Stimulated activated memory B cell treated with anti-CD40 and anti-IgM and Interleukin-4, amounts not matched to agents 10 μg/mL and 1 μg/mL and 100 μg/mL, for 72 hours (primary cell): ENCODE measurements at regions not wholly inside any gene's neighbourhood (a gene's known extent, or its start where the extent isn't known, plus 50 kb on each side); places are given as distances from the start of the nearest gene placed in this dataset.

ENCODE experiments used
- ATAC-seq: fragments of 150-1000 bp; cut with Tn5 transposase; 2 replicates; pipeline ENCODE4 v1.10.0; 2021
- H3K27ac Mint-ChIP-seq: one replicate; pipeline ENCODE4 v1.8.0; 2022; ENCODE audit warnings: mild to moderate bottlenecking, mixed read lengths
- H3K27me3 Mint-ChIP-seq: one replicate; pipeline ENCODE4 v1.8.0; 2022; ENCODE audit warnings: mixed read lengths
- H3K36me3 Mint-ChIP-seq: one replicate; pipeline ENCODE4 v1.8.0; 2022; ENCODE audit warnings: mixed read lengths
- H3K4me1 Mint-ChIP-seq: one replicate; pipeline ENCODE4 v1.8.0; 2022; ENCODE audit warnings: mixed read lengths
- H3K4me3 Mint-ChIP-seq: one replicate; pipeline ENCODE4 v1.8.0; 2022; ENCODE audit warnings: mild to moderate bottlenecking, moderate library complexity, mixed read lengths
- H3K9me3 Mint-ChIP-seq: one replicate; pipeline ENCODE4 v1.8.0; 2022; ENCODE audit warnings: mixed read lengths

DNA sequence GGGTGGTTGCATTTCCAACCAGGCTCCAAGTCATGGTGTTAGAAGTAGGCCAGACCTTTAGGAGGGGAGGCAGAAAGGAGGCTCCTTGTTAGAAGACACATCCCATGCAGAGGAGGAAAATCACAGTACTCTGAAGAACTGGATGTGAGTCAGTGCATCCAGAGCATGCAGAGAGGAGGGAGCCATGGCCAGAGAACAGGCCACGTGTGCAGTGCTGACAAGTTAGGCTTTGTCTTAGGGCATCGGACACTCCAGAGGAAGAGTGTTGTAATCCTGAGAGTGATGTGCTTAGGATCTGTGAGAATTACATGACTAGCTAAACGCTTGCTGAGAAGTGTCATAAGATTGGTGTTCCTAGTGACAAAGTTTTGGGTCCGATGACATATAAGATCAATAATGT is 456.5 kb upstream of the THRB start:
- no peaks in the 10 kb centered on the region for H3K27me3 Mint-ChIP-seq
- no peak overlapping the region for H3K27ac Mint-ChIP-seq
- H3K9me3 Mint-ChIP-seq, result no peaks in the 10 kb centered on the region
- no peaks in the 10 kb centered on the region for H3K36me3 Mint-ChIP-seq
- H3K4me1 Mint-ChIP-seq, result no peaks in the 10 kb centered on the region
- H3K4me3 Mint-ChIP-seq, result no peak overlapping the region
- peak; percentile 24 for ATAC-seq

DNA sequence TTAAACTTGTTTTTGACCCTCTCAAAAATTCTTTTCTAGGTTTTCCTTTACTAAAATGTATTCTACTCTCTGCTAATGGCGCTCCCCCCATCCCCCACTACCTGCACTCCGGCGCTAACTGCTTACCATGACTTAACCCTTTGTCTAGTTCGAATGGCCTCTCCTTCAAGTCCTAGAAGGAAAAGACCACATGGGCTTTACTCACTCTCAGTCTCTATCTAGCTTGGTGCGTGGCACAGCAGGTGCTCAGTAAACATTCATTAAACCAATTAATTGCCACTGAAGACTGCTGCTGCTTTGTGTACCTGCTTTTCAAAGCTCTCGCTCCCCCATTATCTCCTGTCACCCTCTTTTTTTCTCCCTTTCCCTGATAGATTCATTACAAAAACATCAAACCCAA is 457.7 kb upstream of the THRB start:
- no peak for ATAC-seq
- Mint-ChIP-seq H3K27me3 (no peaks in the 10 kb centered on the region), H3K4me1 (no peaks in the 10 kb centered on the region), H3K36me3 (no peaks in the 10 kb centered on the region), H3K9me3 (no peaks in the 10 kb centered on the region), H3K27ac (no peak overlapping the region), H3K4me3 (no peak overlapping the region)

GRCh38 chr3:24953060-24953771 is 458.6 kb upstream of the THRB start:
- no peak for ATAC-seq
- no peak overlapping the region for H3K4me3 Mint-ChIP-seq
- no peaks in the 10 kb centered on the region for H3K9me3 Mint-ChIP-seq

DNA sequence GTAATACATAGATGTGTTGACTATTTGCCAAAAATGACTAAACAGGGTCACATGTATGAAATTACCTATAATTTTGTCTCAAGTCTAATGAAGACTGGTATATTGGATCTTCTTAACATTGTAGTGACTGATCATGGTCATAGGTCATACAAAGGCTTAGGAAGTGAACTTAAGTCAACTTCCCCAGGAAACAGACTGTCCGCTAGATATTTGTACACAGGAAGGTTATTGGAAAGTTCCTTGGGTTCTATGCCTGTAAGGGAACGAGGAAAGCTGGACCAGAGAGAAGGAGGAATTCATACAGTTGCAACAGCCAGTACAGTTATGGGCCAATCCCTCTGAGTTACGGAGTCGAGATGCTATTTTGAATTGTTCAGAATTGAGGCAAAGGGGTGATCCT is 462.0 kb upstream of the THRB start:
- H3K9me3 Mint-ChIP-seq, result peaks cover 3% of the 10 kb centered on the region
- no peaks in the 10 kb centered on the region for H3K36me3 Mint-ChIP-seq
- no peak overlapping the region for H3K27ac Mint-ChIP-seq

More at GRCh38 chr3:24953060-24953771, 458.6 kb upstream of the THRB start:
- Mint-ChIP-seq H3K27ac (no peak overlapping the region), H3K27me3 (no peaks in the 10 kb centered on the region), H3K36me3 (no peaks in the 10 kb centered on the region), H3K4me1 (no peaks in the 10 kb centered on the region)

GRCh38 chr3:24958271-24958670 is 463.6 kb upstream of the THRB start:
- Mint-ChIP-seq H3K27me3 (no peaks in the 10 kb centered on the region), H3K4me3 (no peak overlapping the region), H3K27ac (no peak overlapping the region), H3K36me3 (no peaks in the 10 kb centered on the region), H3K9me3 (peaks cover 3% of the 10 kb centered on the region), H3K4me1 (no peaks in the 10 kb centered on the region)
- ATAC-seq, result no peak

More for the DNA sequence above, 462.0 kb upstream of the THRB start:
- H3K4me3 Mint-ChIP-seq, result no peak overlapping the region
- H3K27me3 Mint-ChIP-seq, result no peaks in the 10 kb centered on the region
- no peaks in the 10 kb centered on the region for H3K4me1 Mint-ChIP-seq
- no peak for ATAC-seq

GRCh38 chr3:24958910-24959447 is 464.3 kb upstream of the THRB start:
- no peak overlapping the region for H3K4me3 Mint-ChIP-seq
- H3K4me1 Mint-ChIP-seq, result no peaks in the 10 kb centered on the region
- ATAC-seq, result no peak
- no peaks in the 10 kb centered on the region for H3K27me3 Mint-ChIP-seq
- H3K36me3 Mint-ChIP-seq, result no peaks in the 10 kb centered on the region
- peaks cover 3% of the 10 kb centered on the region for H3K9me3 Mint-ChIP-seq
- H3K27ac Mint-ChIP-seq, result no peak overlapping the region

DNA sequence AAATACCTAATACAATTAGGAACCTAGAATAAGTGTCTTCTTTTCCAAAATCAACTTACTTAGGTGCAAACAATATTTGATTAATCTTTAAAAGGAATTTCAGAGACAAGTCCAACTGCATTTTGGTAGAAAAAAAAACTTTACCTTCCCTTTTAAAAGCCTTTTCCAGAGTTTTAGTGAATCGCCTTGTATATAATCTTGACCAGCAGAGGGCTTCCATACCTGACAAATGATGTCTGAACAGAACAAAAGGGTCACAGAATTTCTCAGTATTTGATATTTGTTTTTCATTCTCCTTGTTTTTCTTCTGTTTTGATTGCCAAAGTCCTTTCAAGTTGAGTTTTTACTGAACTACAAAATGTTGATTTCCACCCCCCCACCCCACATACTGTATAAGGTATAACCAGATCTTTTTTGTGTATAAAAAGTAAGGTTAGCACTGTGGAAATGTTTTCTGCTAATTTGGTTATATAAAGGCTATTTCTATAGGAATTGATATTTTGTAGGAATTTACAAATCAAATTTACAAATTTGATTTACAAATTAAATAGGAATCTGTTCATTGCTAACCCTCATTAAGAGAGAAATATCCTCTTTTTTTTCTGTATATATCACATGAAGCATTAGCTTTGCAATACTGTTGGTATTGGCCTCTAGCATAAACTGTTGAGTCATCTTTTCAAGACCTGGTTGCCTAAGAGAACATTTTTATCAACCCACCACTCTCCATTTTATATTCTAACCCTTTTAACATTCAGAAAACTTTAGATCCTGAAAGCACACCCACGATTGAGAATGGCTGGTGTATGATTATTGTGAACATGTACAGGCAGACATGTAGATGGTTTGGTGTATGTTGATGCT is 464.1 kb upstream of the RARB start:
- ATAC-seq, result no peak
- peaks cover 3% of the 10 kb centered on the region for H3K9me3 Mint-ChIP-seq
- H3K27me3 Mint-ChIP-seq, result no peaks in the 10 kb centered on the region
- no peaks in the 10 kb centered on the region for H3K36me3 Mint-ChIP-seq
- no peak overlapping the region for H3K27ac Mint-ChIP-seq
- H3K4me3 Mint-ChIP-seq, result no peak overlapping the region
- no peaks in the 10 kb centered on the region for H3K4me1 Mint-ChIP-seq

GRCh38 chr3:24965706-24966385 is 462.2 kb upstream of the RARB start:
- Mint-ChIP-seq H3K4me1 (no peaks in the 10 kb centered on the region), H3K4me3 (no peak overlapping the region), H3K27ac (no peak overlapping the region), H3K27me3 (no peaks in the 10 kb centered on the region), H3K9me3 (no peaks in the 10 kb centered on the region), H3K36me3 (no peaks in the 10 kb centered on the region)
- no peak for ATAC-seq

GRCh38 chr3:24968036-24968435 is 460.0 kb upstream of the RARB start:
- no peaks in the 10 kb centered on the region for H3K4me1 Mint-ChIP-seq
- H3K9me3 Mint-ChIP-seq, result peaks cover 2% of the 10 kb centered on the region
- H3K4me3 Mint-ChIP-seq, result no peak overlapping the region

DNA sequence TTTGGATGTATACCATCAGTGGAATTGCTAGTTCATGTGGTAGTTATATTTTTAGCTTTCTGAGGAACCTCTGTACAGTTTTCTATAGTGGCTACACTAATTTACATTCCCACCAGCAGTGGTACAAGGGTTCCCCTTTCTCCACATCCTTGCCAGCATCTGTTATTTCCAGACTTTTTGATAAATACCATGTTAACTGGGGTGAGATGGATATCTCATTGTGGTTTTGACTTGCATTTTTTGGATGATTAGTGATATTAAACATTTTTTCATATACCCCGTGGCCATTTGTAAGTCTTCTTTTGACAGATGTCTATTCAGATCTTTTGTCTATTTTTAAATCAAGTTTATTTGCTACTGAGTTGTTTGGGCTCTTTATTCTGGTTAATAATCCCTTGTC is 455.6 kb upstream of the RARB start:
- Mint-ChIP-seq H3K9me3 (peaks cover 2% of the 10 kb centered on the region), H3K36me3 (no peaks in the 10 kb centered on the region), H3K4me3 (no peak overlapping the region), H3K4me1 (no peaks in the 10 kb centered on the region), H3K27me3 (no peaks in the 10 kb centered on the region), H3K27ac (no peak overlapping the region)
- ATAC-seq, result no peak

More at GRCh38 chr3:24968036-24968435, 460.0 kb upstream of the RARB start:
- no peak overlapping the region for H3K27ac Mint-ChIP-seq
- H3K27me3 Mint-ChIP-seq, result no peaks in the 10 kb centered on the region
- H3K36me3 Mint-ChIP-seq, result no peaks in the 10 kb centered on the region
- no peak for ATAC-seq

- Mint-ChIP-seq H3K4me3 (no peak overlapping the region), H3K4me1 (no peaks in the 10 kb centered on the region), H3K27ac (no peak overlapping the region), H3K36me3 (no peaks in the 10 kb centered on the region), H3K9me3 (peaks cover 6% of the 10 kb centered on the region), H3K27me3 (no peaks in the 10 kb centered on the region)
- ATAC-seq, result no peak
Measured at GRCh38 chr3:24981309-24981708, 446.8 kb upstream of the RARB start.

GRCh38 chr3:24981924-24982323 is 446.1 kb upstream of the RARB start:
- no peak overlapping the region for H3K4me3 Mint-ChIP-seq
- H3K27me3 Mint-ChIP-seq, result no peaks in the 10 kb centered on the region
- no peaks in the 10 kb centered on the region for H3K4me1 Mint-ChIP-seq
- no peak for ATAC-seq
- peaks cover 6% of the 10 kb centered on the region for H3K9me3 Mint-ChIP-seq
- H3K36me3 Mint-ChIP-seq, result no peaks in the 10 kb centered on the region
- no peak overlapping the region for H3K27ac Mint-ChIP-seq

GRCh38 chr3:24985668-24986067 is 442.4 kb upstream of the RARB start:
- no peaks in the 10 kb centered on the region for H3K27me3 Mint-ChIP-seq
- no peaks in the 10 kb centered on the region for H3K9me3 Mint-ChIP-seq
- no peaks in the 10 kb centered on the region for H3K4me1 Mint-ChIP-seq
- no peaks in the 10 kb centered on the region for H3K36me3 Mint-ChIP-seq
- ATAC-seq, result no peak
- H3K4me3 Mint-ChIP-seq, result no peak overlapping the region
- no peak overlapping the region for H3K27ac Mint-ChIP-seq

GRCh38 chr3:24986612-24987011 is 441.5 kb upstream of the RARB start:
- ATAC-seq, result no peak
- Mint-ChIP-seq H3K27ac (no peak overlapping the region), H3K4me3 (no peak overlapping the region), H3K9me3 (no peaks in the 10 kb centered on the region), H3K4me1 (no peaks in the 10 kb centered on the region), H3K27me3 (no peaks in the 10 kb centered on the region), H3K36me3 (no peaks in the 10 kb centered on the region)

DNA sequence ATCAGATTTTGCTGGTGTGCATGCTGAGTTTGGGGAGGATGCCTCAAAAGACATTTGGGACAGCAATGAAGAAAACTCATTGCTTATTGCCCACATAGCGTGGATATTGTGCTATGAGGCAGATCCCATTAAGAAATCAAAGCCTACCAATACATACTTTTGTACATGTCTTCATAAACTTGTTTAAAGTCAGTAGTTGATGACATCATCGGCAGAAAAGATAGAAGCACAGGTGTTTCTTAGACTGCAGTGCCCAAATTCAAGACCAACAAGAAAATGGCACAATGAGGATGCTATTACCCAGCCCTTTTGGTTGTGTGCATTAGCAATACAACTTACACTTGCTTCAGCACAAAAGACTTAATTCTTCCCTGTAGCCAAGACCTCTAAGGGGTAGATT is 428.7 kb upstream of the RARB start:
- no peak for ATAC-seq
- no peaks in the 10 kb centered on the region for H3K9me3 Mint-ChIP-seq

More for the DNA sequence above, 428.7 kb upstream of the RARB start:
- Mint-ChIP-seq H3K27ac (no peak overlapping the region), H3K4me3 (no peak overlapping the region), H3K36me3 (no peaks in the 10 kb centered on the region), H3K4me1 (no peaks in the 10 kb centered on the region), H3K27me3 (no peaks in the 10 kb centered on the region)
